Upper lobe of left lung (tissue), 4 donors: ENCODE measurements at regions not wholly inside any gene's neighbourhood (a gene's known extent, or its start where the extent isn't known, plus 50 kb on each side); places are given as distances from the start of the nearest gene placed in this dataset.

ENCODE experiments used
- CTCF ChIP-seq, 6 experiments: fragments of 450-650 bp in 4 of 6; fragments of 200-600 bp in 2 of 6; sonication (generic) in 2 of 6; IDR thresholded peaks; one replicate each; pipeline ENCODE4 v1.5.1; 2016 to 2019; ENCODE audit warnings: antibody characterized with exemption in 6 of 6
- EP300 ChIP-seq, 4 donors: sonication (generic); formaldehyde crosslinking; IDR thresholded peaks; one replicate each; pipeline ENCODE4 v1.5.1; 2017; ENCODE audit warnings: antibody characterized with exemption in 4 of 4, control low read depth in 2 of 4
- POLR2AphosphoS5 ChIP-seq, 2 donors: sonication (generic); formaldehyde crosslinking; IDR thresholded peaks; one replicate each; pipeline ENCODE4 v1.5.1; 2017; ENCODE audit warnings: antibody characterized with exemption in 2 of 2

GRCh38 chr2:12934146-12934756 is 217.5 kb downstream of the TRIB2 start:
- TF ChIP-seq CTCF (IDR thresholded peaks at IDR 0.05) (no peak), POLR2AphosphoS5 (IDR thresholded peaks at IDR 0.05) (no peak), EP300 (IDR thresholded peaks at IDR 0.05) (no peak)
